ENCODE measurements at regions not wholly inside any gene's neighbourhood (a gene's known extent, or its start where the extent isn't known, plus 50 kb on each side); places are given as distances from the start of the nearest gene placed in this dataset.

- no peaks in the 10 kb centered on the region for H3K27me3 ChIP-seq (replicated peaks; ENCODE audit: insufficient read depth)
- WGBS = 83% methylated on average over 1 of the region's 1 CpG
- H3K4me1 ChIP-seq (replicated peaks) = no peaks in the 10 kb centered on the region
- no peaks in the 10 kb centered on the region for H3K36me3 ChIP-seq
- TF ChIP-seq POLR2AphosphoS5 (IDR thresholded peaks at IDR 0.05) (no peak), CTCF (IDR thresholded peaks at IDR 0.05) (no peak), POLR2A (IDR thresholded peaks at IDR 0.05) (no peak)
- H3K9me3 ChIP-seq = no peaks in the 10 kb centered on the region
- H3K4me3 ChIP-seq = no peak overlapping the region
- no peak for DNase-seq (ENCODE audit: low spot score)
- no peak overlapping the region for H3K27ac ChIP-seq
- intact Hi-C loops (cut with DNase I) = no loop called here
These were observed 373.6 kb downstream of the NUP35 start for GRCh38 chr2:183497861-183498260.

GRCh38 chr2:183505911-183506310, 381.7 kb downstream of the NUP35 start:
- Histone ChIP-seq H3K27ac (no peak overlapping the region), H3K9me3 (no peaks in the 10 kb centered on the region), H3K4me3 (no peak overlapping the region), H3K4me1 (replicated peaks) (no peaks in the 10 kb centered on the region), H3K36me3 (no peaks in the 10 kb centered on the region), H3K27me3 (replicated peaks; ENCODE audit: insufficient read depth) (no peaks in the 10 kb centered on the region)
- DNase-seq (ENCODE audit: low spot score) = no peak
- intact Hi-C loops (cut with DNase I) = no loop called here
- TF ChIP-seq POLR2A (IDR thresholded peaks at IDR 0.05) (no peak), CTCF (IDR thresholded peaks at IDR 0.05) (no peak), POLR2AphosphoS5 (IDR thresholded peaks at IDR 0.05) (no peak)
- WGBS = 93% methylated on average over 1 of the region's 1 CpG

GRCh38 chr2:183511154-183511553, 386.9 kb downstream of the NUP35 start:
- Histone ChIP-seq H3K27me3 (replicated peaks; ENCODE audit: insufficient read depth) (no peaks in the 10 kb centered on the region), H3K4me3 (no peak overlapping the region), H3K36me3 (no peaks in the 10 kb centered on the region), H3K27ac (no peak overlapping the region), H3K4me1 (replicated peaks) (no peaks in the 10 kb centered on the region), H3K9me3 (no peaks in the 10 kb centered on the region)
- no peak for DNase-seq (ENCODE audit: low spot score)
- intact Hi-C loops (cut with DNase I) = no loop called here
- TF ChIP-seq POLR2AphosphoS5 (IDR thresholded peaks at IDR 0.05) (no peak), POLR2A (IDR thresholded peaks at IDR 0.05) (no peak), CTCF (IDR thresholded peaks at IDR 0.05) (no peak)
- 64% methylated on average over 3 of the region's 3 CpGs for whole genome bisulfite sequencing

GRCh38 chr2:183519371-183520056, 395.3 kb downstream of the NUP35 start:
- no peak overlapping the region for H3K4me3 ChIP-seq
- no peaks in the 10 kb centered on the region for H3K27me3 ChIP-seq (replicated peaks; ENCODE audit: insufficient read depth)
- H3K9me3 ChIP-seq = no peaks in the 10 kb centered on the region
- WGBS = 98% methylated on average over 1 of the region's 1 CpG
- H3K27ac ChIP-seq = no peak overlapping the region
- TF ChIP-seq POLR2AphosphoS5 (IDR thresholded peaks at IDR 0.05) = no peak
- TF ChIP-seq POLR2A (IDR thresholded peaks at IDR 0.05) = no peak
- no peak for TF ChIP-seq CTCF (IDR thresholded peaks at IDR 0.05)
- no peaks in the 10 kb centered on the region for H3K36me3 ChIP-seq
- H3K4me1 ChIP-seq (replicated peaks) = no peaks in the 10 kb centered on the region
- DNase-seq (ENCODE audit: low spot score) = no peak
- intact Hi-C loops (cut with DNase I) = no loop called here

GRCh38 chr2:183521911-183522310, 397.7 kb downstream of the NUP35 start:
- no peak for DNase-seq (ENCODE audit: low spot score)
- WGBS = 40% methylated on average over 1 of the region's 1 CpG
- Histone ChIP-seq H3K4me1 (replicated peaks) (no peaks in the 10 kb centered on the region), H3K27ac (no peak overlapping the region), H3K9me3 (no peaks in the 10 kb centered on the region), H3K27me3 (replicated peaks; ENCODE audit: insufficient read depth) (no peaks in the 10 kb centered on the region), H3K36me3 (no peaks in the 10 kb centered on the region), H3K4me3 (no peak overlapping the region)
- intact Hi-C loops (cut with DNase I) = no loop called here
- no peak for TF ChIP-seq POLR2AphosphoS5 (IDR thresholded peaks at IDR 0.05)
